GM23338 (cell line): ENCODE measurements at regions not wholly inside any gene's neighbourhood (a gene's known extent, or its start where the extent isn't known, plus 50 kb on each side); places are given as distances from the start of the nearest gene placed in this dataset.

Source experiments
- ATAC-seq: fragments of 200-7000 bp; cut with Tn5 transposase; 3 replicates; pipeline ENCODE4 v1.9.1; 2020
- DNase-seq: peaks from one replicate; pipeline ENCODE4 v3.0.0-alpha.2; 2015; ENCODE audit warnings: low spot score
- H2AFZ ChIP-seq: fragments of 200-600 bp; sonication (generic); 2 replicates; pipeline ENCODE4 v1.8.0; 2016; ENCODE audit warnings: antibody characterized with exemption, mild to moderate bottlenecking, moderate library complexity
- H3F3A ChIP-seq: fragments of 200-600 bp; sonication (generic); replicated peaks from 2 replicates; pipeline ENCODE4 v1.8.0; 2017; ENCODE audit warnings: antibody characterized with exemption, mixed run types, low read depth
- H3K27ac ChIP-seq: fragments of 200-600 bp; sonication (generic); 2 replicates; pipeline ENCODE4 v1.6.1; 2016; ENCODE audit warnings: low read depth
- H3K27me3 ChIP-seq: fragments of 200-600 bp; sonication (generic); 2 replicates; pipeline ENCODE4 v1.8.0; 2016; ENCODE audit warnings: mild to moderate bottlenecking, mixed run types, moderate library complexity; ENCODE audit not compliant: insufficient read depth
- H3K36me3 ChIP-seq: fragments of 200-600 bp; sonication (generic); 2 replicates; pipeline ENCODE4 v1.8.0; 2016; ENCODE audit warnings: mild to moderate bottlenecking; ENCODE audit not compliant: insufficient read depth
- H3K4me1 ChIP-seq: fragments of 200-600 bp; sonication (generic); 2 replicates; pipeline ENCODE4 v1.8.0; 2016; ENCODE audit warnings: mild to moderate bottlenecking, moderate library complexity; ENCODE audit not compliant: insufficient read depth
- H3K4me2 ChIP-seq: fragments of 200-600 bp; sonication (generic); 2 replicates; pipeline ENCODE4 v1.7.1; 2017; ENCODE audit warnings: mixed run types
- H3K4me3 ChIP-seq: fragments of 200-600 bp; sonication (generic); 2 replicates; pipeline ENCODE4 v1.6.1; 2016; ENCODE audit warnings: mixed run types
- H3K79me2 ChIP-seq: fragments of 200-600 bp; sonication (generic); replicated peaks from 2 replicates; pipeline ENCODE4 v1.8.0; 2017; ENCODE audit warnings: mild to moderate bottlenecking; ENCODE audit not compliant: insufficient read depth
- H3K9me2 ChIP-seq: fragments of 200-600 bp; sonication (generic); 2 replicates; pipeline ENCODE4 v1.8.0; 2017; ENCODE audit not compliant: insufficient read depth
- H4K20me1 ChIP-seq: fragments of 200-600 bp; sonication (generic); replicated peaks from 2 replicates; pipeline ENCODE4 v1.8.0; 2017; ENCODE audit warnings: mild to moderate bottlenecking; ENCODE audit not compliant: insufficient read depth
- H3K27ac Mint-ChIP-seq: 2 replicates; pipeline ENCODE4 v1.8.0; 2020; ENCODE audit warnings: inconsistent platforms, mild to moderate bottlenecking, moderate library complexity, mixed read lengths
- H3K27me3 Mint-ChIP-seq: 3 replicates; pipeline ENCODE4 v1.8.0; 2022; ENCODE audit warnings: low read depth, mild to moderate bottlenecking, moderate library complexity, mixed read lengths, inconsistent platforms; ENCODE audit not compliant: insufficient read depth, poor library complexity
- H3K36me3 Mint-ChIP-seq: 3 replicates; pipeline ENCODE4 v1.8.0; 2021; ENCODE audit warnings: low read depth, mild to moderate bottlenecking, inconsistent platforms, moderate library complexity, mixed read lengths
- H3K4me1 Mint-ChIP-seq: 3 replicates; pipeline ENCODE4 v1.8.0; 2020; ENCODE audit warnings: mild to moderate bottlenecking, inconsistent platforms, mixed read lengths
- H3K4me3 Mint-ChIP-seq: 3 replicates; pipeline ENCODE4 v1.8.0; 2021; ENCODE audit warnings: moderate library complexity, mild to moderate bottlenecking, inconsistent platforms, mixed read lengths
- H3K9me3 Mint-ChIP-seq: 3 replicates; pipeline ENCODE4 v1.8.0; 2020; ENCODE audit warnings: moderate library complexity, mild to moderate bottlenecking, inconsistent platforms, mixed read lengths
- CREB1 ChIP-seq: fragments of 250-450 bp; sonication (Bioruptor Pico); IDR thresholded peaks from 2 replicates; pipeline ENCODE4 v1.5.0; 2020; ENCODE audit warnings: low read depth, mild to moderate bottlenecking, moderate library complexity
- CTCF ChIP-seq, 2 experiments: fragments of 200-600 bp in 1 of 2; sonication (generic) in 1 of 2; conservative IDR thresholded peaks; 2 replicates each; pipeline versions ENCODE4 v1.5.1 to v1.6.1; 2016 to 2017; ENCODE audit warnings: antibody characterized with exemption in 2 of 2, low read depth in 2 of 2, mild to moderate bottlenecking in 2 of 2, moderate library complexity in 1 of 2
- ETS1 ChIP-seq: IDR thresholded peaks from 2 replicates; pipeline ENCODE4 v1.6.1; 2016; ENCODE audit warnings: antibody characterized with exemption
- EZH2 ChIP-seq: fragments of 200-600 bp; sonication (generic); IDR thresholded peaks from one replicate; pipeline ENCODE4 v1.8.0; 2017; ENCODE audit warnings: antibody characterized with exemption, mild to moderate bottlenecking, low read depth; ENCODE audit not compliant: unreplicated experiment
- POLR2AphosphoS5 ChIP-seq: IDR thresholded peaks from 2 replicates; pipeline ENCODE4 v1.6.1; 2016; ENCODE audit warnings: antibody characterized with exemption, low read depth
- REST ChIP-seq: IDR thresholded peaks from one replicate; pipeline ENCODE4 v1.6.1; 2018; ENCODE audit warnings: antibody characterized with exemption; ENCODE audit not compliant: unreplicated experiment
- STAT1 ChIP-seq: IDR thresholded peaks from one replicate; pipeline ENCODE4 v1.6.1; 2016; ENCODE audit warnings: antibody characterized with exemption; ENCODE audit not compliant: unreplicated experiment
- ZNF331 ChIP-seq: fragments of 250-450 bp; sonication (Bioruptor Pico); IDR thresholded peaks from 2 replicates; pipeline ENCODE4 v1.5.0; 2020; ENCODE audit warnings: low read depth, mild to moderate bottlenecking, moderate library complexity

DNA sequence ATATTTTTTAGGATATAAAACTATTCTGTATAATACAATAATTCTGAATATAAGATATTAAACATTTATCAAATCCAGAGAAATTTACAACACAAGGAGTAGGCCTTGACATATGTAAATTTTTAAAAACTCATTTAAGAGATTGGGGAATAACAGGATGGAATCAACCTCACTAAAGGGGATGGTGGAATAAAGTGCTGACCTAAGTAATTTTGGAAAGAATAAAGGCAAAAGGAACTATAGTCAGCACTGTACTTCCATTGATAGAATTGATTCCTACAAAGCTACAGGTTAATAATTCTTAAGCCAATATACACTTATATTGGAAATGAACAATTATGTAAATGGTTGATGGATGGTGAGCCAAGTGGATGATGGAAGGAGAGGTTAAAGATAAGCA lies 549.3 kb downstream of the TBL1XR1 start (continued):
- TF ChIP-seq CTCF (conservative IDR thresholded peaks at IDR 0.05; ENCODE audit: low read depth in 2 of 2) (no peak), REST (no peak), CREB1 (CRISPR knock-in tag) (no peak), POLR2AphosphoS5 (no peak), ETS1 (no peak)

GRCh38 chr3:176633511-176633910 lies 563.8 kb downstream of the TBL1XR1 start:
- no peaks in the 10 kb centered on the region for H3K79me2 ChIP-seq
- ATAC-seq (peak; percentile 99), DNase-seq (peak; percentile 63)
- H3K9me2 ChIP-seq: no peaks in the 10 kb centered on the region
- H3K27ac ChIP-seq: no peak overlapping the region
- peaks cover 7% of the 10 kb centered on the region; the same call in 1 of the 3 replicates for H3K4me1 Mint-ChIP-seq
- no peak overlapping the region for H3K4me2 ChIP-seq
- H3K27me3 ChIP-seq: no peaks in the 10 kb centered on the region
- H3F3A ChIP-seq: no peaks in the 10 kb centered on the region
- H3K4me3 Mint-ChIP-seq: no peak overlapping the region
- H4K20me1 ChIP-seq: no peaks in the 10 kb centered on the region
- no peaks in the 10 kb centered on the region for H3K36me3 Mint-ChIP-seq
- H3K9me3 Mint-ChIP-seq: no peaks in the 10 kb centered on the region
- H3K4me3 ChIP-seq: no peak overlapping the region
- H3K4me1 ChIP-seq: no peaks in the 10 kb centered on the region
- H3K27ac Mint-ChIP-seq: peak overlapping the region; percentile 25
- no peaks in the 10 kb centered on the region for H3K27me3 Mint-ChIP-seq
- peak overlapping the region; percentile 90 for H2AFZ ChIP-seq
- H3K36me3 ChIP-seq: no peaks in the 10 kb centered on the region
- TF ChIP-seq EZH2: no peak
- peak in 1 of 2 experiments; percentile 68; a peak in 3 of 4 replicates for TF ChIP-seq CTCF (conservative IDR thresholded peaks at IDR 0.05; ENCODE audit: low read depth in 2 of 2)
- TF ChIP-seq ETS1: no peak
- no peak for TF ChIP-seq REST
- TF ChIP-seq ZNF331: no peak
- TF ChIP-seq STAT1: no peak
- TF ChIP-seq CREB1 (CRISPR knock-in tag): no peak
